VCaP (cell line): ENCODE measurements at regions not wholly inside any gene's neighbourhood (a gene's known extent, or its start where the extent isn't known, plus 50 kb on each side); places are given as distances from the start of the nearest gene placed in this dataset.

ENCODE experiments used
- H3K27ac ChIP-seq: fragments of 450-650 bp; 2 replicates; pipeline ENCODE4 v1.5.1; 2017
- TF ChIP-seq, protein P1 (sequence below): fragments of 450-650 bp; conservative IDR thresholded peaks from 2 replicates; pipeline ENCODE4 v1.5.1; 2017; ENCODE audit warnings: mild to moderate bottlenecking, moderate library complexity

DNA sequence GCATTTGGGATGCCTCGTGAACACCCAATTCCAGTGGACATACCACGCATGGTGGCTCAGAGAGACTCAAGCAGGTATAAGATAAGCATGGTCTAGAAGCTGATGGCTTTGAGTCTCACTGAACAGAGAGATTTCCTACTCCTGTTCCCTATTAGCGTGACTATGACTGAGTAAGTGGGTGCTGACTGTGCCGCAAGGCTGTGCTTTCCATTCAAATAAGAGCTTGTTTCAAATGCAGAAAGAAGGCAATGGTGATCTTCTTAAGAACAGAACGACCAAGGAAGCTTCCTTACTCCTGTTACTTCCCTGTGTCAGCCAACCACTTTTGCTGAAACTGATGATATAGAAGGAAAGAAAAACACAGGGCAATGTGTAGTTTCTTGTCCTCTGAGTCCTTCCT lies 63.5 kb upstream of the IGFBP2 start:
- H3K27ac ChIP-seq = no peak overlapping the region
- TF ChIP-seq, protein P1, sequence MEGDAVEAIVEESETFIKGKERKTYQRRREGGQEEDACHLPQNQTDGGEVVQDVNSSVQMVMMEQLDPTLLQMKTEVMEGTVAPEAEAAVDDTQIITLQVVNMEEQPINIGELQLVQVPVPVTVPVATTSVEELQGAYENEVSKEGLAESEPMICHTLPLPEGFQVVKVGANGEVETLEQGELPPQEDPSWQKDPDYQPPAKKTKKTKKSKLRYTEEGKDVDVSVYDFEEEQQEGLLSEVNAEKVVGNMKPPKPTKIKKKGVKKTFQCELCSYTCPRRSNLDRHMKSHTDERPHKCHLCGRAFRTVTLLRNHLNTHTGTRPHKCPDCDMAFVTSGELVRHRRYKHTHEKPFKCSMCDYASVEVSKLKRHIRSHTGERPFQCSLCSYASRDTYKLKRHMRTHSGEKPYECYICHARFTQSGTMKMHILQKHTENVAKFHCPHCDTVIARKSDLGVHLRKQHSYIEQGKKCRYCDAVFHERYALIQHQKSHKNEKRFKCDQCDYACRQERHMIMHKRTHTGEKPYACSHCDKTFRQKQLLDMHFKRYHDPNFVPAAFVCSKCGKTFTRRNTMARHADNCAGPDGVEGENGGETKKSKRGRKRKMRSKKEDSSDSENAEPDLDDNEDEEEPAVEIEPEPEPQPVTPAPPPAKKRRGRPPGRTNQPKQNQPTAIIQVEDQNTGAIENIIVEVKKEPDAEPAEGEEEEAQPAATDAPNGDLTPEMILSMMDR = no peak

DNA sequence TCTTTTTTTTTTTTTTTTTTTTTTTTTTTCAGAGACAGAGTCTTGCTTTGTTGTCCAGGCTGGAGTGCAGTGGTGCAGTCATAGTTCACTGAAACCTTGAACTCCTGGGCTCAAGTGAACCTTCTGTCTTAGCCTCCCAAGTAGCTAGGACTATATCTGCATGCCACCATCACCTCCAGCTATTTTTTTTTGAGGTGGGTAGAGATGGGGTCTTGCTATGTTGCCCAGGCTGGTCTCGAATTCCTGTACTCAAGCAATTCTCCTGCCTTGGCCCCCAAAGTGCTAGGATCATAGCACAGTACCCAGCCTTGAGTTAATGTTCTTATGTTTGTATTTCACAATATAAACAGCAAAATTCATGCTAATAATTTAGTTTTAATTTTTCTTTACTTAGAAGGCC lies 62.9 kb upstream of the IGFBP2 start:
- H3K27ac ChIP-seq = no peak overlapping the region
- TF ChIP-seq, protein P1 = no peak

DNA sequence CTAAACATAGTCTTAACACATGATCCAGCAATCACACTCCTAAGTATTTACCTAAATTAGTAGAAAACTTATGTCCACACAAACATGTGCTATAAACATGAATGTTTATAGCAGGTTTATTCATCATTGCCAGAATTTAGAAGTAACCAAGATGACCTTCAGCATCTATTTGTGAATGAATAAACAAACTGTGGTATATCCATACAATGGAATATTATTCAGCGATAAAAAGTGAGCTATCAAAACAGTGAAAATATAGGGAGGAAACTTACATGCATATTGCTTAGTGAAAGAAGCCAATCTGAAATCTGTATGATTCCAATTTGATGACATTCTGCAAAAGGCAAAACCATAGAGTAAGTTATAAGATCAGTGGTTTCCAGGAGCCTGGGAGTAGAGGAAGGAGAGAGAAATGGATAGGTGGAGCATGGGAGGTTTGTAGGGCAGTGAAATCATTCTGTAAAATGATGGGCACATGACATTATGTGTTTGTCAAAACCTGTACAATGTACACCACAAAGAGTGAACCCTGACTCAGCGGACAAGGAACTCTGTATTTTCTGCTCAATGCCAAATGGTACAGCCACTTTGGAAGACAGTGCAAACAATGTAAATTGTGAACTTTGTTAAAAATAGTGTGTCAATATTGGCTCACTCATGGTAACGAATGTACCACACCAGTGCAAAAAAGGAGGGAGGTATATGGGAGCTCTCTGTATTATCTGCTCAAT lies 61.9 kb upstream of the IGFBP2 start:
- TF ChIP-seq, protein P1 = no peak

DNA sequence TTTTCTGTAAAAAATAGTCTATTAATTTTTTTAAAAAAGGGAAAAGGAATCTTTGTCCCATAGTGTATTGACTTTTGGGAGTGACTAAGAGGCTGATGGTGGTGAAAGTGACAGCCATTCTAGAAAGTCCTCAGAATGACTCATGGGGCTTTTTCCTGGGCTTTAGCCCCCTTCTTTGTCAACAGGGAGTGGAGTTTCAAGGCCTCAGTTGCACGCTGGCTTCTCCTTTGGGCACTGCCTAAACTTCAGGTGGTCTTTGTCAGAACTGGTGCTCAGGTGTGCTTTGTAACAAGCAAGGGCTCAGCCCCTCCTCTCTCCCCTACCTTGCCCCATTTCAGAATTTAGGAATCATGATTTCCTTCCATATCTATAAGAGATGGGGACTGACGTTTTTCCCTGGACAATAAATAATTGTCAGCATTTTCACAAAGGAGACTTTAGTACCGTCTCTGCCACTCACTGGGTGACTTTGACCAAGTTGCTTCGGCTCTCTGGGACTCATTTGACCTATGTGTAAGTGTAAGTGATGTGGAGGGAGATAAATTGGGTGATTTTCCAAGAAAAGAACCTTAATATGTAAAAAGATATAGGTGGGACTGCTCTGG lies 61.2 kb upstream of the IGFBP2 start:
- TF ChIP-seq, protein P1 = no peak
- no peak overlapping the region for H3K27ac ChIP-seq

More for the DNA sequence above, 61.9 kb upstream of the IGFBP2 start:
- H3K27ac ChIP-seq = no peak overlapping the region

DNA sequence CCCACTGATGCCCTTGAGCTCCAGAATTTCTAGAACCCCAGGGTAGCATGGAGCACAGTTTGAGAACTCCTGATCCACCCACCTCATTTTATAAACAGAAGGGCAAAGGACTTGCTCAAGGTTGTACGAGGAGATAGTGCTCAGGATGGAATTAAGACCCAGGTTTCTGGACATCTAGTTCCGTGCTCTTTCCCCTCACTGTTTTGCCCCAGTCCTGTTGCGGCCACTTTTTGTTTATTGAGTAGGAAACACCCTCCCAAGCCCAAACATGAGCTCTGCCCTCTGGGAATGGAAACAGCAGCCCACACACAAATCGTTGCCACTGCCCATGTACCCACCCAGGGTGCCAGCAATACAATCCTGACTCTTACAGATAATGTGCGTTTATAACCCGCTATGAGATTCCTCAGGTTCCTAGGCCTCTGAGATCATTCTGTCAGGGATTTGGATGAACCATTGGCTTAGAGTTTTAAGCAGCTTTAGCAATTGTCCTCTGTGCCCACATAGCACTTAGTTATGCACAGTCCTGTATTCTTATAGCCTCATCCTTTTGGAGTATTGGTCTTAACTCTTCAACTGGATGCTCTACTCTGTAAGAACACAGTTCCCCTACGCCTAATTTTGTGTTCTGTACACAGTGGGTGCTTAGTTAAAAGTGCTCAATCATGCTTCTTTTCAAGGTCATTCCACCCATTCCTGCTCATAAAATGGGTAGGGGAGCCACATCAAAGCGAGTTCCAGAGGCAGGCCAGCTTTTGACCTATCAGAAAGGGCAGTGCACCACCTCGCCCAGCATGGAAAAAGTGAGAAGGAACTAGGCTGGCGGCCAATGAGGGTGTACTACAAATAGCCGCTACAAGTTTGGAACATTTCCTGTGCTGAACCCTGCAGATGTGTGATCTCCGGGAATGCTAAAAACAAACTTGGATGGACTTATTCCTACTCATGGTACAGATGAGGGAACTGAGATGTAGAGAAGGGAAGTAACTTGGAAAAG lies 60.3 kb upstream of the IGFBP2 start:
- TF ChIP-seq, protein P1 = no peak
- no peak overlapping the region for H3K27ac ChIP-seq

DNA sequence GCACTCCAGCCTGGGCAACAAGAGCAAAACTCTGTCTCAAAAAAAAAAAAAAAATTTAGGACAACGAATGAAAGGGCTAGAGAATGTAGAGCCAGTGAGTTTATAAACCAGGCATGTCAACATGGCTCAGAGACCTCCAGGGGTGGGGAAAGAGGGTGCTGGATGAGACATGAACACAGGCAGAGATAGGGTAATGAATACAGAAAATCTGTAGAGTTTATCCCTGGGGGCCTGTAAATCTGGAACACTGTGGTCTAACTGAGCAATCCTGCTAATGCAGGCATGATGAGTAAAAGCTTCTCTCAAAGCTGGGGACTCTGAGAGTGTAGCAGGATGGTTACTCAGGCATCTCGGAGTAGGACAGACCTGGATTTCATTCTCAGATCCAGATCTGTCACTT lies 59.2 kb upstream of the IGFBP2 start:
- TF ChIP-seq, protein P1 = no peak
- no peak overlapping the region for H3K27ac ChIP-seq

DNA sequence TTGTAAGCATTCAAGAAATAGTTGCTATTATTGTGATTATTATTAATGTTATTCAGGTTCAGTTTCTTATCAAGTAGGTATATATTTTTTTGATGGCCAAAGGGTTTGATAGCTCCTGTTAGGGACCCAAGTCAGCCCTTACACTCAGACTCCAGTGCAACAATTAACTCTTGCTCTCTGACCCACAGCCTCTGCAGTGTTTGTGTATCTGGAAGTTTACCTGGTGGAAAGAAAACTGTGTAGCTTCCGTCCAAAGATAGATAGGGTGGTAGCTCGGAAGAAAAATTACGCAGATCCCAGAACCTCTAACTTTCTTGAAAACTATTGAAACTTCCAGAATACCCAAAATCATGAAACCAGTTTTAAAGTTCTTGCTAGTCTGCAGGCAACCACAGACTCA lies 58.6 kb upstream of the IGFBP2 start:
- H3K27ac ChIP-seq = no peak overlapping the region
- TF ChIP-seq, protein P1 = no peak
